OCI-LY3 (cell line): ENCODE measurements at regions not wholly inside any gene's neighbourhood (a gene's known extent, or its start where the extent isn't known, plus 50 kb on each side); places are given as distances from the start of the nearest gene placed in this dataset.
"Not testable (repeated sequence)": the region's sequence is repeated elsewhere in the genome, so short reads cannot be mapped to it uniquely, and the experiment has no call there.

ENCODE experiments used
- H2AFZ ChIP-seq: fragments of 200-600, 300-600 bp; shearing (Covaris generic); 2 replicates; pipeline ENCODE4 v1.6.0; 2014; ENCODE audit warnings: antibody characterized with exemption, low read depth, low read length
- H3K27ac ChIP-seq: fragments of 200-600, 300-600 bp; sonication (generic); 2 replicates; pipeline ENCODE4 v1.5.1; 2014; ENCODE audit warnings: mild to moderate bottlenecking, low read length, moderate library complexity, mixed read lengths
- H3K27me3 ChIP-seq: fragments of 200-600, 300-600 bp; sonication (generic); 2 replicates; pipeline ENCODE4 v1.6.1; 2014; ENCODE audit warnings: low read depth, low read length, mixed read lengths
- H3K36me3 ChIP-seq: fragments of 200-600, 300-600 bp; sonication (generic); replicated peaks from 2 replicates; pipeline ENCODE3; 2014; ENCODE audit warnings: low read depth, low read length, mixed read lengths
- H3K4me1 ChIP-seq: fragments of 300-600, 200-600 bp; sonication (generic); 2 replicates; pipeline ENCODE4 v1.6.1; 2014; ENCODE audit warnings: low read length, mixed read lengths
- H3K4me2 ChIP-seq: fragments of 200-600, 300-600 bp; sonication (generic); 2 replicates; pipeline ENCODE4 v1.6.1; 2014; ENCODE audit warnings: low read length, mixed read lengths
- H3K4me3 ChIP-seq: fragments of 300-600, 200-600 bp; sonication (generic); 2 replicates; pipeline ENCODE4 v1.5.1; 2014; ENCODE audit warnings: antibody characterized with exemption, mild to moderate bottlenecking, low read length, moderate library complexity
- H3K79me2 ChIP-seq: fragments of 300-600, 200-600 bp; shearing (Covaris generic); 2 replicates; pipeline ENCODE4 v1.6.1; 2014; ENCODE audit warnings: mild to moderate bottlenecking, low read length, mixed read lengths
- H3K9ac ChIP-seq: fragments of 300-600, 200-600 bp; shearing (Covaris generic); 2 replicates; pipeline ENCODE4 v1.6.0; 2014; ENCODE audit warnings: mild to moderate bottlenecking, low read length, moderate library complexity
- H3K9me3 ChIP-seq: fragments of 200-600, 300-600 bp; shearing (Covaris generic); 2 replicates; pipeline ENCODE4 v1.6.1; 2014; ENCODE audit warnings: low read length, mixed read lengths; ENCODE audit not compliant: insufficient read depth
- H4K20me1 ChIP-seq: fragments of 200-600, 300-600 bp; sonication (generic); 2 replicates; pipeline ENCODE4 v1.6.1; 2016; ENCODE audit warnings: low read length, mixed read lengths; ENCODE audit not compliant: insufficient read depth
- EZH2phosphoT487 ChIP-seq: fragments of 200-600 bp; shearing (Covaris generic); IDR thresholded peaks from 2 replicates; pipeline ENCODE4 v1.6.1; 2018; ENCODE audit warnings: antibody characterized with exemption, mixed run types, low read depth
- TF ChIP-seq, protein P1 (sequence below): fragments of 200-600, 300-600 bp; sonication (generic); IDR thresholded peaks from 2 replicates; pipeline ENCODE4 v1.5.1; 2014; ENCODE audit warnings: antibody characterized with exemption, low read length, low read depth

DNA sequence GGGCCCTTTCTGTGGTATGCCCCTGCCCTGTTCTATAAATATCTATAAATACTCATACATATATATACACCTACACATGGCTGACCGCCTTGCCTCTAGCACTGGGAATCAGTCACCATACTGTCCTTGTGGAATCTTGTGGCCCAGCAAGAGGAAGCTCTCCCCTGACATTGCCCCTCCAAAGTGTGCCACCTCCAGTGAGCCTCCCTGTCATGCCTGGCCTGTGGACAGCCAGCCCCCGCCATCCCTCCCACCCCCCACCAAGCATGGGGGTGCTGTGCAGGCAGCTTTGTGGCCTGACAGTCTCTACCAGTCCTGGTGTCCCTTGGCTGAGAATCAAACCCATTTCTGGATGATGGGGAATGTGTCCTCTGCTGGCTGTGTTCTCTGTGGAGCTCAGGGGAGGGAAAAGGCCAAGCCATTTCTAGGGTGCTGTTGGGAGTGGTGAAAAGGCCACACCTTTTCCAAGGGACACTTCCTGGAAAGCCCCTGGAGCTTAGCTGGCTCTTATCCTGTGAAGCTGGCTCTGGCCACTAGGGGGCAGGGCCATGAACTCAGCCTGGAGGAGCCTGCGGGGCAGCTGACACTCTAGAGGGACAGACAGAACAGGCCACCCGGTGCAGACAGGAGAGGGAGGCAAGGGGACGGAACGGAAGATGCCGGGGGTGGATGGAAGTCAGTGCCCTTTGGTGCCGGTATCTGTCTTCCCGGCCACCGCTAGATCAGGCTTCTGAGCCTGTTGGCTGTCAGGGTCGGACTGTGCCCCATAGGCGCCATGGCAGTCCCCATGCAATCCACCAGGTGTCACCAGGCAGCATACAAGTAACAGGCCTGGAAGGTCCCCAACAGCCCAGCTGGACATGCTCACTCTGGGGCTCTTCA is 167.2 kb downstream of the TBC1D2B start:
- not testable (repeated sequence) for H3K9me3 ChIP-seq, H4K20me1 ChIP-seq, H3K36me3 ChIP-seq, H3K79me2 ChIP-seq, H3K4me1 ChIP-seq, H3K27me3 ChIP-seq
- Histone ChIP-seq H3K9ac (peak overlapping the region; percentile 66), H2AFZ (peak overlapping the region; percentile 80), H3K4me2 (peak overlapping the region; percentile 78), H3K4me3 (peak overlapping the region; percentile 79), H3K27ac (peak overlapping the region; percentile 22; the same call in 1 of the 2 replicates)
- TF ChIP-seq, protein P1, sequence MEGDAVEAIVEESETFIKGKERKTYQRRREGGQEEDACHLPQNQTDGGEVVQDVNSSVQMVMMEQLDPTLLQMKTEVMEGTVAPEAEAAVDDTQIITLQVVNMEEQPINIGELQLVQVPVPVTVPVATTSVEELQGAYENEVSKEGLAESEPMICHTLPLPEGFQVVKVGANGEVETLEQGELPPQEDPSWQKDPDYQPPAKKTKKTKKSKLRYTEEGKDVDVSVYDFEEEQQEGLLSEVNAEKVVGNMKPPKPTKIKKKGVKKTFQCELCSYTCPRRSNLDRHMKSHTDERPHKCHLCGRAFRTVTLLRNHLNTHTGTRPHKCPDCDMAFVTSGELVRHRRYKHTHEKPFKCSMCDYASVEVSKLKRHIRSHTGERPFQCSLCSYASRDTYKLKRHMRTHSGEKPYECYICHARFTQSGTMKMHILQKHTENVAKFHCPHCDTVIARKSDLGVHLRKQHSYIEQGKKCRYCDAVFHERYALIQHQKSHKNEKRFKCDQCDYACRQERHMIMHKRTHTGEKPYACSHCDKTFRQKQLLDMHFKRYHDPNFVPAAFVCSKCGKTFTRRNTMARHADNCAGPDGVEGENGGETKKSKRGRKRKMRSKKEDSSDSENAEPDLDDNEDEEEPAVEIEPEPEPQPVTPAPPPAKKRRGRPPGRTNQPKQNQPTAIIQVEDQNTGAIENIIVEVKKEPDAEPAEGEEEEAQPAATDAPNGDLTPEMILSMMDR, result peak; percentile 56

DNA sequence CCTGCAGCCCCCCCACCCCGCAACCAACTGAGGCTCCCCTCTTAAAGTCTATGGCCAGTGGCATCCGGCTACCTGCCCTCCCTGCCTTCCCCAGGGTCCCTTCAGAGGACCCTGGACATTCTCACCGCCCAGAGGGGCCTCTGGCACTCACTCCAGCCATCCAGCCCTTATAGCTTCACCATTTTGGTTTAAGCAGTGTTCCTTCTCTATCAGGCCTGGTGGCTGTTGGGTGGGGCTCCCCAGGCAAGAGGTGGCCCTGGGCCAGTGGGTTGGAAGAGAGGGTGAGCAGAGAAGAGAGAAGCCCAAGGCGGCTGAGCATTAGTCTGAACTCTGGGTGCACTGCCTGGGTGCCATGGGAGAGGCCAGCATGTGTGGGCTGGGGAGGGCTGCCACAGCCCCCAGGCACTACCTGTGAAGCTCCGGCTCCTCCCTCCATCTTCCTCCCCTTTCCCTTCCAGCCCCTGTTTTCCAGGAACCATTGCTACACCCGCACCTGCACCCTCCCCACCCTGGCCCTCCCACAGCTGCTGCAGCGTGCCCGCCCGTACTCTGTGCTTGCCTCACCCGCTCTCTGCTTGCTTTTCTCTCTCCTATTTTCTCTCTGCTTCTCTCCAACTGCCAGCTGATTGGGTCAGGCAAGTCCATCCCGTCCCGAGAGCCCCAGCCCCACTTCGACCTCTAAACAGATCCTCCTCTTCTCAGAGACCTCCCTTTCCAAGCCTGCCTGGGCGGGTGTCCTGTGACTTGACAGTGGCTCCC is 168.2 kb downstream of the TBC1D2B start:
- H3K9ac ChIP-seq, result no peak overlapping the region
- H3K36me3 ChIP-seq, result no peaks in the 10 kb centered on the region
- no peaks in the 10 kb centered on the region for H4K20me1 ChIP-seq
- no peak overlapping the region for H3K4me2 ChIP-seq
- no peaks in the 10 kb centered on the region for H3K79me2 ChIP-seq
- no peak for TF ChIP-seq EZH2phosphoT487
- TF ChIP-seq, protein P1, result no peak
- peak overlapping the region; percentile 47; the same call in 1 of the 2 replicates for H2AFZ ChIP-seq
- no peaks in the 10 kb centered on the region for H3K9me3 ChIP-seq
- H3K27me3 ChIP-seq, result no peaks in the 10 kb centered on the region; the same call in 1 of the 2 replicates
- no peak overlapping the region for H3K27ac ChIP-seq
- peaks cover 14% of the 10 kb centered on the region for H3K4me1 ChIP-seq
- no peak overlapping the region for H3K4me3 ChIP-seq

DNA sequence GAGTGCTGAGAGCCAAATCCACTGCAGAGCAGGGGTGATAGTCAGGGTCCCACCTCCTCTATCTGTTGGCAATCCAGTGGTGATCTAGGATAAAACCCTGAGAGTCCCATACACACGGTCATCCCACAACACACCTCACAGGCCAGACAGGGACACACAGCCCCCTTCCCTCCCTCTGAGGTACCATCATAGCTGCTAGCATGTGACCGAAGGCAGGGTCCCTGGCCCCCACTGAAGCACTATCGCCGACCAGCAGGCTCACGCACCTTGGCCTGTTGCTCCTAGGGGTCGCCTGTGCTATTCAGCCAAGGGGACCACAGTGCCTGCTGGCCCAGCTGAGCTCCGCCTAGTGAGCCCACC is 168.8 kb downstream of the TBC1D2B start:
- not testable (repeated sequence) for H3K36me3 ChIP-seq, H3K4me2 ChIP-seq, H4K20me1 ChIP-seq, H2AFZ ChIP-seq, H3K79me2 ChIP-seq, H3K9ac ChIP-seq, H3K27ac ChIP-seq, H3K4me3 ChIP-seq, H3K27me3 ChIP-seq, H3K9me3 ChIP-seq
- H3K4me1 ChIP-seq, result peaks cover 14% of the 10 kb centered on the region

DNA sequence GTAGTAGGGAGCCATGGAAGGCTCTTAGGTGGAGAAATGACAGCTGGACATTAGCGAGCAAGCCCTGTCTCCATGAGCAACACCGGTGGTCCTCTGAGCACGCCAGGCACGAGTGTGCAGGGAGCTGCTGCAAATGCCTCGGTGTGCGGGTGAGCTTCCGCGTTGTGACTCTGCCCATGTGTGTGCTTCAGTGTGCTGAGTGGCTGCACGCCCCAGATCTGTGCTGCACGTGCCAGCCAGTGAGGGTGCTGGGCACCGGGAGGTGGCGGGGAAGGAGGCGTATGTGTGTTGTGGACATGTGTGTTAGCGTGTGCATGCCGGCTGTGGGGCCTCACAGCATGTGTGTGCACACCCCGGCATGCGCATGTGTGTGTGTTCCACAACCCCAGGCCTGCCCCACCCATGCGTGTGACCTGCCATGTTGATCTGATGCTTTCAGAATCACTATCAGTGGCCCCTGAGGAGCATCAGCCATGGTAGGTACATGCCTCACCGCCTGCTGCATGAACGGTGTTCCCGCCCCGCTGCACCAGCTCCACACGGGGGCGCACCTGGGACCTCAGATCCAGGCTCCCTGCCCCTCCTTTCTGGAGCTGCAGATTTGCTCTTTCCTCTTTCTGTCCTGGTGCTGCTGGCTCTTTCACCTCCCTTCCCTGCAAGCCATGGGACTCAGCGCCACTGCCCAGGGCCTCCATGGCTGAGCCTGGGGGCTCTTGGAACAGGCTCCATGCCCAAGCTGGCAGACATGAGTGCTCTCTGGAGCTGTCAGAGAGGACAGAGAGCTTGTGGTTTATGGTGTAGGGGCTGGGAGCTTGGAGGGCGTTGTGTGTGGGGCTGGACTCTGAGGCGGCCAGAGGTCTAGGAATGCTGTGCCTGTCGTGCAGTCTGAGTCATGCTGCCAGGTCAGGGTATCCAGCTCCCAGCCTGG is 169.4 kb downstream of the TBC1D2B start:
- H4K20me1 ChIP-seq, result no peaks in the 10 kb centered on the region
- no peak overlapping the region for H3K9ac ChIP-seq
- no peaks in the 10 kb centered on the region for H3K9me3 ChIP-seq
- no peaks in the 10 kb centered on the region for H3K79me2 ChIP-seq
- no peak overlapping the region for H3K4me2 ChIP-seq
- no peak overlapping the region for H2AFZ ChIP-seq
- no peaks in the 10 kb centered on the region for H3K36me3 ChIP-seq
- H3K4me1 ChIP-seq, result peaks cover 18% of the 10 kb centered on the region
- TF ChIP-seq, protein P1, result no peak
- no peak for TF ChIP-seq EZH2phosphoT487
- H3K27ac ChIP-seq, result no peak overlapping the region
- H3K4me3 ChIP-seq, result no peak overlapping the region
- H3K27me3 ChIP-seq, result no peaks in the 10 kb centered on the region; the same call in 1 of the 2 replicates

DNA sequence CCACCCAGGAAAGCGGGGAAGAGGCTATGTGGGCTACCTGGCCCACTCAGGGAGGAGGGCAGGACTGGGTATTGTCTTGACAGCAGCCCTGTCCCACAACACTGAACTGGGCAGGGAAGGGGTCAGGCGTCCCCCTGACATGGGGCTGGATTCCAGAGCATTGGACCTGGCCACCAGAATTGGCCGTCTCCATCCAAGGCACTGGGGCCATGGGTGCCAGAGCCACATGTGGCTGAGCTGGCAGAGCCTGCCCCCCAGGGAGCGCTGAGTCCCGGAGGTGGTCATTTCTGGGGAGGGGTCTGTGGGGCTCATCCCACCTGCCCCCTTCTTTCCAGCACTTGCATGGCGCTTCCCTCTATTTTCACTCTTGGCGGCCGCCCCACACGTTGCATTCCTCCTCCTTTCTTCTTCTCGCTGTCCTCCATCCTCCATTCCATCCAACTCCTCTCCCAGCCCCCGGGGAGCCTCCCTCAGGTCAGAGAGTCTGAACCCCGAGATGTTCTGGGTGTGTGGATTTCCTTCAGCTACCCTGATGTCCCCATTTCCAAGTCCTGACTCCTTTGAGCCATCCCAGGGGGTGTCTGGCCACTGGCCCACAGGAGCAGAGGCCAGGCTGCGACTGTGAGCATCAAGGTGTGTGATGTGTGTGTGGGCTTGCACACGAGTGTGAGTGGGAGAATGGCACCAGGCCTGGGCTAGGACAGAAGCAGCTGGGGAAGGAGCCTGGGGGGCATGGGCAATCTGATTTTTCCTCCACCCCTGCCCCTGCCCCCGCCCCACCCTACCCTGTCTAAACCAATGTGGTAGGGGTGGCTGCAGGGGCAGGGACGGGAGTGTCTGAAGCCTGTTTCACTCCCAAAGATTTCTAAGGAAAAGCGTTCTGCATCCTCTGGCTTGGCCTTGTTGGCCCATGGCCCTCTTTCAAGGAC is 171.2 kb downstream of the TBC1D2B start:
- H3K27me3 ChIP-seq, H2AFZ ChIP-seq, H3K27ac ChIP-seq, H3K79me2 ChIP-seq, H3K9ac ChIP-seq, H3K4me2 ChIP-seq, H3K4me3 ChIP-seq, H3K36me3 ChIP-seq, H3K9me3 ChIP-seq, H4K20me1 ChIP-seq: not testable (repeated sequence)
- peaks cover 36% of the 10 kb centered on the region for H3K4me1 ChIP-seq
